ENCODE measurements at regions not wholly inside any gene's neighbourhood (a gene's known extent, or its start where the extent isn't known, plus 50 kb on each side); places are given as distances from the start of the nearest gene placed in this dataset.

GRCh38 chr6:9140172-9140571, 704.8 kb upstream of the SLC35B3 start:
- no peaks in the 10 kb centered on the region for H3K27me3 ChIP-seq (replicated peaks; ENCODE audit: insufficient read depth, low read depth, low read length, poor library complexity)
- ChIA-PET POLR2A (ENCODE audit: low non-redundant PET) (no interaction called here), CTCF (interaction anchor here (0.6 kb wide), 1 partner anchor 60 kb away, joined by 7 read pairs; no protein-coding TSS in a partner anchor)
- H3K4me3 ChIP-seq (ENCODE audit: low read depth, low read length, poor library complexity, severe bottlenecking), result no peak overlapping the region
- no peak for DNase-seq (ENCODE audit: low spot score)
- no peak overlapping the region for H3K27ac ChIP-seq (ENCODE audit: low read depth, low read length, poor library complexity, severe bottlenecking)
- BruUV-seq (replicated peaks), result no TSS peak
- peaks cover under 1% of the 10 kb centered on the region for H3K9me3 ChIP-seq (ENCODE audit: low read depth, low read length, poor library complexity, severe bottlenecking)
- no peak for TF ChIP-seq EZH2 (IDR thresholded peaks at IDR 0.05; ENCODE audit: borderline replicate concordance, low read depth, low read length, poor library complexity, severe bottlenecking)
- no peak for TF ChIP-seq CTCF (conservative IDR thresholded peaks at IDR 0.05; ENCODE audit: low read depth, low read length)
- H3K36me3 ChIP-seq (ENCODE audit: insufficient read depth, low read length, poor library complexity, severe bottlenecking), result no peaks in the 10 kb centered on the region
- intact Hi-C loops (cut with micrococcal nuclease; ENCODE audit: unreplicated experiment), result no loop called here
- H3K4me1 ChIP-seq (ENCODE audit: insufficient read depth, low read length, poor library complexity, severe bottlenecking), result peaks cover 48% of the 10 kb centered on the region

GRCh38 chr6:9139746-9140145, 704.4 kb upstream of the SLC35B3 start:
- intact Hi-C loops (cut with micrococcal nuclease; ENCODE audit: unreplicated experiment), result no loop called here
- H3K4me1 ChIP-seq (ENCODE audit: insufficient read depth, low read length, poor library complexity, severe bottlenecking), result peaks cover 48% of the 10 kb centered on the region
- H3K27me3 ChIP-seq (replicated peaks; ENCODE audit: insufficient read depth, low read depth, low read length, poor library complexity), result no peaks in the 10 kb centered on the region
- CTCF ChIA-PET, result no interaction called here
- H3K4me3 ChIP-seq (ENCODE audit: low read depth, low read length, poor library complexity, severe bottlenecking), result no peak overlapping the region
- BruUV-seq (replicated peaks), result no TSS peak
- no peak for TF ChIP-seq CTCF (conservative IDR thresholded peaks at IDR 0.05; ENCODE audit: low read depth, low read length)
- no peak for TF ChIP-seq EZH2 (IDR thresholded peaks at IDR 0.05; ENCODE audit: borderline replicate concordance, low read depth, low read length, poor library complexity, severe bottlenecking)
- POLR2A ChIA-PET (ENCODE audit: low non-redundant PET), result no interaction called here
- no peaks in the 10 kb centered on the region for H3K9me3 ChIP-seq (ENCODE audit: low read depth, low read length, poor library complexity, severe bottlenecking)
- no peak overlapping the region for H3K27ac ChIP-seq (ENCODE audit: low read depth, low read length, poor library complexity, severe bottlenecking)
- DNase-seq (ENCODE audit: low spot score), result no peak
- no peaks in the 10 kb centered on the region for H3K36me3 ChIP-seq (ENCODE audit: insufficient read depth, low read length, poor library complexity, severe bottlenecking)

GRCh38 chr6:9138936-9139335, 703.6 kb upstream of the SLC35B3 start:
- Histone ChIP-seq H3K27ac (ENCODE audit: low read depth, low read length, poor library complexity, severe bottlenecking) (no peak overlapping the region), H3K36me3 (ENCODE audit: insufficient read depth, low read length, poor library complexity, severe bottlenecking) (no peaks in the 10 kb centered on the region), H3K4me1 (ENCODE audit: insufficient read depth, low read length, poor library complexity, severe bottlenecking) (peaks cover 48% of the 10 kb centered on the region), H3K9me3 (ENCODE audit: low read depth, low read length, poor library complexity, severe bottlenecking) (no peaks in the 10 kb centered on the region), H3K4me3 (ENCODE audit: low read depth, low read length, poor library complexity, severe bottlenecking) (no peak overlapping the region), H3K27me3 (replicated peaks; ENCODE audit: insufficient read depth, low read depth, low read length, poor library complexity) (no peaks in the 10 kb centered on the region)
- TF ChIP-seq CTCF (conservative IDR thresholded peaks at IDR 0.05; ENCODE audit: low read depth, low read length), result no peak
- TF ChIP-seq EZH2 (IDR thresholded peaks at IDR 0.05; ENCODE audit: borderline replicate concordance, low read depth, low read length, poor library complexity, severe bottlenecking), result no peak
- DNase-seq (ENCODE audit: low spot score), result peak; percentile 18
- CTCF ChIA-PET, result no interaction called here
- intact Hi-C loops (cut with micrococcal nuclease; ENCODE audit: unreplicated experiment), result no loop called here
- no TSS peak for BruUV-seq (replicated peaks)
- POLR2A ChIA-PET (ENCODE audit: low non-redundant PET), result interaction anchor here (0.7 kb wide), 1 partner anchor 1697 kb away, joined by 3 read pairs; no protein-coding TSS in a partner anchor

Measured in A673 (cell line).